ENCODE measurements at regions not wholly inside any gene's neighbourhood (a gene's known extent, or its start where the extent isn't known, plus 50 kb on each side); places are given as distances from the start of the nearest gene placed in this dataset.

DNA sequence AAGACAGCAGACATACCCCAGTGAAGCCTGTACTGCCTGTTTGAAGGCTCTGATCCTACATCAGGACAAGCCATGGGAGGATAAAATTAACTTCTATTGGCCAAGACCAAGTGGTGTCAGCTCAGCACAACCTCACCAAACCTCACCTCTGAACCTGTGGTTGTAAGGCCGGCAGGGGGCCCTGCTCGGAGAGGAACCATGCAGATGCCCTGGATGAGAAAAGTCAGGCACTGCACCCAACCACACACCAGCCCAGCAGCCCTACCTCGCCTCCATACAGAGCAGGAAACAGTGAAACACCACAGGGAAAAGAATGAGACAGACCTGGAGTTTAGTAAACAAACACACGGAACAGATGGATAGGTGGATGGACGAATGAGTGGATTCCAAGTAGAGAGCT is 70.0 kb upstream of the PAX7 start:
- DNase-seq (no peak), ATAC-seq (no peak)
- no peaks in the 10 kb centered on the region for H3K36me3 ChIP-seq
- peaks cover 19 to 97% of the 10 kb centered on the region in 2 donors for H3K27me3 ChIP-seq
- no peaks in the 10 kb centered on the region for H3K9me3 ChIP-seq
- no peak overlapping the region for H3K4me3 ChIP-seq
- H3K4me1 ChIP-seq: no peaks in the 10 kb centered on the region
- intact Hi-C loops (cut with DNase I): no loop called here
- TF ChIP-seq, protein P1, sequence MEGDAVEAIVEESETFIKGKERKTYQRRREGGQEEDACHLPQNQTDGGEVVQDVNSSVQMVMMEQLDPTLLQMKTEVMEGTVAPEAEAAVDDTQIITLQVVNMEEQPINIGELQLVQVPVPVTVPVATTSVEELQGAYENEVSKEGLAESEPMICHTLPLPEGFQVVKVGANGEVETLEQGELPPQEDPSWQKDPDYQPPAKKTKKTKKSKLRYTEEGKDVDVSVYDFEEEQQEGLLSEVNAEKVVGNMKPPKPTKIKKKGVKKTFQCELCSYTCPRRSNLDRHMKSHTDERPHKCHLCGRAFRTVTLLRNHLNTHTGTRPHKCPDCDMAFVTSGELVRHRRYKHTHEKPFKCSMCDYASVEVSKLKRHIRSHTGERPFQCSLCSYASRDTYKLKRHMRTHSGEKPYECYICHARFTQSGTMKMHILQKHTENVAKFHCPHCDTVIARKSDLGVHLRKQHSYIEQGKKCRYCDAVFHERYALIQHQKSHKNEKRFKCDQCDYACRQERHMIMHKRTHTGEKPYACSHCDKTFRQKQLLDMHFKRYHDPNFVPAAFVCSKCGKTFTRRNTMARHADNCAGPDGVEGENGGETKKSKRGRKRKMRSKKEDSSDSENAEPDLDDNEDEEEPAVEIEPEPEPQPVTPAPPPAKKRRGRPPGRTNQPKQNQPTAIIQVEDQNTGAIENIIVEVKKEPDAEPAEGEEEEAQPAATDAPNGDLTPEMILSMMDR (IDR thresholded peaks at IDR 0.05): no peak
- no peak overlapping the region for H3K27ac ChIP-seq

DNA sequence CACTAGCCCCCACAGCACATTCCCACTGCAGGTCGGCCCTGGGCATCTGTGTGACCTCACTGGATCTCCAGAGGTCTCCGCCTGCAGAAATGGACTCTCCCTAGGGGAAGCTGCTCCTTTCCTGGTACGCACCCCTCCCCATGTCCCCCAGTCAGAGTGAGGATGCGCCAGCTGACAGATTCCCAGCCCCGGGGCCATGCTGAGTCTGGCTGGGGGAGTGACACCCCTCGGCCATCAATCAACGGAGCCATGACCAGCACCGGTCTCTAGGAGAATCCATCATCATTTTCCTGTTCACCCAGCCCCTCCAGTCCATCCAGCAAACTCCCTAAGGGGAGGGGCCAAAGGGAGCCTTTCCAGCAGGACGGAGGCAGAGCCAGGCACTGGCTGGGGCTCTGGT is 68.7 kb upstream of the PAX7 start:
- H3K27me3 ChIP-seq: peaks cover 19 to 87% of the 10 kb centered on the region in 2 donors
- H3K9me3 ChIP-seq: no peaks in the 10 kb centered on the region
- intact Hi-C loops (cut with DNase I): no loop called here
- no peak overlapping the region for H3K27ac ChIP-seq
- no peak overlapping the region for H3K4me3 ChIP-seq
- H3K4me1 ChIP-seq: no peaks in the 10 kb centered on the region
- DNase-seq (no peak), ATAC-seq (no peak)
- TF ChIP-seq, protein P1 (IDR thresholded peaks at IDR 0.05): no peak
- no peaks in the 10 kb centered on the region for H3K36me3 ChIP-seq

DNA sequence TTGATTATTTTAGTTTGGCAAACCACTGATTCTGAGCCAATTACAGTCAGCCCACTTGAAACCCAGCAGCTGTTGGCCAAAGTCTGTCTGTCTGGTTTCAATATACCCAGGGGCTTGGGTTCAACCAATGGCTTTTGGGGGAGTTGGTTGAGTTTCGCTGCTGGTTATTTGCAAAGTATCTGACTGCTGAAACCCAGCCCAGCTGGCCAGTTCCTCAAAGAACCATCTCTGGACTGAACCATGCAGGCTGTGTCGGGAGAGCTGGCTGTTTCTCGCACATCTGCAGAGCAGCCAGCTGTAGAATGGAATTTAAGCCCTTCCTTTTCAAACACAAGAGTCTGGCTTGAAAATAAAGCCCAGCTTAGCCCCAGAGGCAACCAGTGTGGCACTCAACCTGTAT is 66.0 kb upstream of the PAX7 start:
- no peak overlapping the region for H3K27ac ChIP-seq
- no peaks in the 10 kb centered on the region for H3K9me3 ChIP-seq
- no peak for ATAC-seq
- intact Hi-C loops (cut with DNase I): no loop called here
- H3K36me3 ChIP-seq: no peaks in the 10 kb centered on the region
- peaks cover 6 to 61% of the 10 kb centered on the region in 2 donors for H3K27me3 ChIP-seq
- TF ChIP-seq, protein P1 (IDR thresholded peaks at IDR 0.05): no peak
- no peaks in the 10 kb centered on the region for H3K4me1 ChIP-seq
- no peak overlapping the region for H3K4me3 ChIP-seq
- DNase-seq: no peak

DNA sequence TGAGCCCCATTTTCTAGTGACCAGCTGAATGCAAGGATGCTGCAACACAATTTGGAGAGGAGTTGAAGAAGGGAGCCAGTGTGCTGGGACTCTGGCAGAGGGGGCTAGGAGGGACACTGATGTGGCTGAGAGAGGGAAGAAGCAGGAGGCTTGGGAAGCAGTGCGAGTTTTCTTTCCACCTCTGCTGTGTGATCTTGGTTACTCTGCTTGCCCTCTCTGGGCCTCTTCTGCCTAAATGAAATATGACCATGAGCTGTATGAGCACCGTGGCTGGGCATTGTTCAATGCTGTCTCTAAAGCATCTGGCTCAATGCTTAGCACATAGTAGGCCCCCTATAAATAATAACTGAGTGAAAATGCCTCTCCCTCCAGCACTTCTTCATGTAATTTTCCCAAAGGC is 65.3 kb upstream of the PAX7 start:
- Histone ChIP-seq H3K27me3 (peaks cover 0 to 61% of the 10 kb centered on the region in 2 donors), H3K4me3 (no peak overlapping the region), H3K9me3 (no peaks in the 10 kb centered on the region), H3K27ac (no peak overlapping the region), H3K36me3 (no peaks in the 10 kb centered on the region), H3K4me1 (no peaks in the 10 kb centered on the region)
- TF ChIP-seq, protein P1 (IDR thresholded peaks at IDR 0.05): no peak
- intact Hi-C loops (cut with DNase I): no loop called here
- ATAC-seq (no peak), DNase-seq (no peak)

DNA sequence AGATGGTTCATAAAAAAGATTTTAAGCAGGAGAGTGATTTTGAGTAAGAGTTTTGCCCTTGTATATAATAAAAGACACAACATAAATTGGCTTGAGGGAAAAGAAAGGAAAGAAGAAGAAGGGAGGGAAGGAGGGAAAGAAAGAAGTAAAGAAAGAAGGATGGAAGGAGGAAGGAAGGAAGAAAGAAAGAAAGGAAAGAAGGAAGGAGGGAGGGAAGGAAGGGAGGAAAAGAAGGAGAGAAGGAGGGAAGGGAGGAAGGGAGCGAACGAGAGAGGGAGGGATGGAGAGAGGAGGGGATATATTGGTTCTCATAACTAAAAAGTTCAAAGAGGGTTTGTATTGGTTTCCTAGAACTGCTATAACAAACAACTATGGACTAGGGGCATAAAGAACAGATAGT is 62.2 kb upstream of the PAX7 start:
- TF ChIP-seq, protein P1 (IDR thresholded peaks at IDR 0.05): no peak
- H3K9me3 ChIP-seq: no peaks in the 10 kb centered on the region
- H3K4me1 ChIP-seq: no peaks in the 10 kb centered on the region
- H3K27ac ChIP-seq: no peak overlapping the region
- ATAC-seq (no peak), DNase-seq (no peak)
- peaks cover 0 to 52% of the 10 kb centered on the region in 2 donors for H3K27me3 ChIP-seq
- intact Hi-C loops (cut with DNase I): no loop called here
- no peak overlapping the region for H3K4me3 ChIP-seq
- no peaks in the 10 kb centered on the region for H3K36me3 ChIP-seq
